Motor neuron (in vitro differentiated cells): ENCODE measurements at regions not wholly inside any gene's neighbourhood (a gene's known extent, or its start where the extent isn't known, plus 50 kb on each side); places are given as distances from the start of the nearest gene placed in this dataset.
A peak's percentile ranks its signal among the peaks of the same experiment; 100 is the strongest.
"Not testable (repeated sequence)": the region's sequence is repeated elsewhere in the genome, so short reads cannot be mapped to it uniquely, and the experiment has no call there.

Experiments
- ATAC-seq, 8 experiments: fragments of 200-7000 bp; cut with Tn5 transposase; replicated peaks in 6 of 8; 2 replicates each; pipeline ENCODE4 v1.8.0; 2021; ENCODE audit warnings: mild to moderate bottlenecking in 8 of 8, moderate library complexity in 8 of 8
- H3K27ac ChIP-seq, 2 donors: fragments of 250-450 bp; sonication (Bioruptor Pico); 2 replicates each; pipeline ENCODE4 v1.9.0; 2021; ENCODE audit warnings: antibody characterized with exemption in 2 of 2, mild to moderate bottlenecking in 2 of 2, moderate library complexity in 1 of 2
- H3K4me1 ChIP-seq, 2 donors: fragments of 250-450 bp; sonication (Bioruptor Pico); replicated peaks in 1 of 2; 2 replicates each; pipeline ENCODE4 v1.6.1; 2021; ENCODE audit warnings: antibody characterized with exemption in 2 of 2, mild to moderate bottlenecking in 2 of 2, moderate library complexity in 1 of 2
- H3K4me3 ChIP-seq, 5 donors: fragments of 250-450 bp; sonication (Bioruptor Pico); 2 replicates each; pipeline ENCODE4 v1.9.0; 2021; ENCODE audit warnings: antibody characterized with exemption in 5 of 5, mild to moderate bottlenecking in 5 of 5, moderate library complexity in 4 of 5
- WGBS, 10 experiments: fragments of 450-650 bp; shearing (Covaris generic); methylation state at CpG; one replicate each; pipeline ENCODE4 v1.0.0; 2022; 5-methylcytosine and 5-hydroxymethylcytosine counted together
- in situ Hi-C, 9 experiments: fragments of 400-800 bp; cut with MboI; loops; one replicate each; pipeline ENCODE4 v1.15.0; 2021; ENCODE audit warnings: low sequenced_read_pairs in 9 of 9, low pct_unique_long_range_greater_than_20kb in 2 of 9; ENCODE audit not compliant: unreplicated experiment in 9 of 9

- WGBS, 10 experiments, result 0 to 100% (median 31%) methylated on average over 1 to 4 of the region's 4 CpGs; no CpG with 5 or more reads in 3 of the 10 experiments
- ATAC-seq, result no peak
- Histone ChIP-seq H3K27ac (no peak overlapping the region), H3K4me3 (no peak overlapping the region), H3K4me1 (peaks cover 18 to 45% of the 10 kb centered on the region in 2 donors)
- in situ Hi-C loops, result loop anchor here in 6 of 9 experiments (10.0 to 25.0 kb wide), 6 partner anchors 225 to 512 kb away; partner anchors contain the start of gene ATP13A4 (in 1 of the 6)
Measured at GRCh38 chr3:193049935-193050334, 132.3 kb upstream of the MB21D2 start.

DNA sequence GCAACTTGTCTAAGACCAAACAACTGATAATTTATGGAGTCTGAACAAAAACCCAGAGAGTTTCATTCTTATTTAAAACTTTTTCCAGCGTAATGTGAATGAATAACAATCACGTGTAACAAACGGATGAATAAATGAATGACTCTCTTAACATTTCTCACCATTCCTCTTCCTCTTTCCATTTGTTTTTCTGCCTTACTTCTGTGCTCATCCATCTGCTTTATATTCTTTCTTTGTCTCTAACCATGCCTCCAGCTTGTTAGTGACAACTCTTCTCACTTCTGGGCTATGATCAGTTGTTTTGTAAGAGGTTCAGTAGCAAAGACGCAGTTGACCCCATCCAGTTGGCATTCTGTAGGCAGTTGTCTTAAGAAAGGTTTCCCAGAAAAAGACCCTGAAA lies 133.7 kb upstream of the MB21D2 start:
- 0 to 66% (median 27%) methylated on average over 1 to 4 of the region's 4 CpGs for WGBS, 10 experiments
- in situ Hi-C loops, result loop anchor here in 1 of 9 experiments (25.0 kb wide), 1 partner anchor 464 kb away; no protein-coding TSS in a partner anchor

GRCh38 chr3:193052354-193053045 lies 134.8 kb upstream of the MB21D2 start:
- no peak overlapping the region for H3K4me3 ChIP-seq
- peak overlapping the region; percentile 33 to 70 for H3K27ac ChIP-seq
- ATAC-seq, result peak in 5 of 8 experiments; percentile 55 to 86 (median 79)
- WGBS, 10 experiments, result 20 to 72% (median 53%) methylated on average over 1 to 7 of the region's 8 CpGs; no CpG with 5 or more reads in 3 of the 10 experiments
- H3K4me1 ChIP-seq, result peaks cover 23 to 58% of the 10 kb centered on the region in 2 donors
- in situ Hi-C loops, result loop anchor here in 1 of 9 experiments (25.0 kb wide), 1 partner anchor 465 kb away; no protein-coding TSS in a partner anchor

More for the DNA sequence above, 133.7 kb upstream of the MB21D2 start:
- Histone ChIP-seq H3K27ac (peak overlapping the region; percentile 55 to 70), H3K4me3 (no peak overlapping the region), H3K4me1 (peaks cover 24 to 53% of the 10 kb centered on the region in 2 donors)
- ATAC-seq, result peak in 3 of 8 experiments; percentile 26 to 65 (median 26)

DNA sequence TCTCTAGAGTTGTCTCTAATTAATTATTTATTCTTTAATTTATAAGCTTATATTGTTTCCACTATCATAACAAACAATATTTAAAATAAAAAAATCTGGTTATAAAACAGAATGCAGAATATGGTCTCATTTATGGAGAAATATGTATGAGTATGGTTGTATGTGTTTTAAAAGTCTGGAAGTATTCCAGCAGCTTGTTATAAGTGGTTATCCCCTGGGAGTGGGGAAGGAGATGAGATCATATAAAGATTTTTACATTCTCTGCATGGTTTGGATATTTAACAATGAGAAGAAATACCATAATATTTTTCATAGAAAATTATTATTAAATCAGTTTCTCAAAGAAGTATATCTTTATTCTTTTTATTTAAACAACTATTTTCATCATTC lies 135.4 kb upstream of the MB21D2 start:
- in situ Hi-C loops, result loop anchor here in 1 of 9 experiments (25.0 kb wide), 1 partner anchor 466 kb away; no protein-coding TSS in a partner anchor
- H3K4me1 ChIP-seq, result peaks cover 21 to 58% of the 10 kb centered on the region in 2 donors
- no peak for ATAC-seq
- H3K27ac ChIP-seq, result no peak overlapping the region
- H3K4me3 ChIP-seq, result no peak overlapping the region

GRCh38 chr3:193055352-193055751 lies 137.7 kb upstream of the MB21D2 start:
- Histone ChIP-seq H3K4me3 (no peak overlapping the region), H3K27ac (no peak overlapping the region), H3K4me1 (peaks cover 21 to 58% of the 10 kb centered on the region in 2 donors)
- in situ Hi-C loops, result loop anchor here in 1 of 9 experiments (25.0 kb wide), 1 partner anchor 468 kb away; no protein-coding TSS in a partner anchor
- 43 to 83% (median 71%) methylated on average over 2 to 10 of the region's 10 CpGs; no CpG with 5 or more reads in 3 of the 10 experiments for WGBS, 10 experiments
- ATAC-seq, result no peak

GRCh38 chr3:193057616-193058015 lies 140.0 kb upstream of the MB21D2 start:
- WGBS, 10 experiments, result 0 to 93% (median 66%) methylated on average over 1 to 2 of the region's 2 CpGs; no CpG with 5 or more reads in 2 of the 10 experiments
- ATAC-seq, result no peak
- Histone ChIP-seq H3K27ac (no peak overlapping the region), H3K4me3 (no peak overlapping the region), H3K4me1 (peaks cover 8 to 40% of the 10 kb centered on the region in 2 donors)
- in situ Hi-C loops, result loop anchor here in 1 of 9 experiments (25.0 kb wide), 1 partner anchor 470 kb away; no protein-coding TSS in a partner anchor

- in situ Hi-C loops, result loop anchor here in 1 of 9 experiments (25.0 kb wide), 1 partner anchor 474 kb away; no protein-coding TSS in a partner anchor
Measured at GRCh38 chr3:193060748-193061546, 143.3 kb upstream of the MB21D2 start.

DNA sequence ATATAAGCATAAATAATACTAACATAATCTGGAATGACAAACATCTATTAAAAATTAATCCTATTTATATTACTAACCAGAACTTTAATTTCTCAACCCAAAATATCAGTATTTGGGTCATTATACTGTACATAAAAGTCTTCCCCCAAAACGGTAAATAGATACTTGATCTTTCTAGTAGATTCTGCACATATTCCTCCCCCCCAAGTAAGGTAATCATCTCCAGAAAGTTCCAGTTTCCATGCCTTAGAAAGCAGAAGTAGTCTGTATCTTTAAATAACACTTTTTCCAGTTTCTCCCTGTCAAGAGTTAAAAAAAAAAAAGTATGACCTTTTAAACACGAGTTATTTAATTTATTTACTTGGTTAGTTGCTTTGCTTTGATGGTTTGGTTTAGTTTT lies 150.7 kb upstream of the MB21D2 start:
- H3K27ac ChIP-seq, result no peak overlapping the region
- WGBS, 10 experiments, result 0 to 100% (median 46%) methylated on average over 1 to 2 of the region's 2 CpGs; no CpG with 5 or more reads in 2 of the 10 experiments
- H3K4me3 ChIP-seq, result no peak overlapping the region
- no peak for ATAC-seq
- peaks cover 0 to 2% of the 10 kb centered on the region in 2 donors for H3K4me1 ChIP-seq
- in situ Hi-C loops, result loop anchor here in 1 of 9 experiments (25.0 kb wide), 1 partner anchor 481 kb away; no protein-coding TSS in a partner anchor

More at GRCh38 chr3:193060748-193061546, 143.3 kb upstream of the MB21D2 start:
- no peak for ATAC-seq
- 18 to 100% (median 82%) methylated on average over 2 to 9 of the region's 9 CpGs; no CpG with 5 or more reads in 2 of the 10 experiments for WGBS, 10 experiments
- peaks cover 2 to 12% of the 10 kb centered on the region in 2 donors for H3K4me1 ChIP-seq
- H3K4me3 ChIP-seq, result no peak overlapping the region
- H3K27ac ChIP-seq, result no peak overlapping the region

GRCh38 chr3:193069732-193070131 lies 152.1 kb upstream of the MB21D2 start:
- not testable (repeated sequence) for H3K4me3 ChIP-seq, H3K4me1 ChIP-seq, ATAC-seq, H3K27ac ChIP-seq
- WGBS, 10 experiments, result 0 to 88% (median 77%) methylated on average over 1 to 3 of the region's 3 CpGs; no CpG with 5 or more reads in 4 of the 10 experiments
- in situ Hi-C loops, result loop anchor here in 1 of 9 experiments (25.0 kb wide), 1 partner anchor 482 kb away; no protein-coding TSS in a partner anchor

GRCh38 chr3:193078996-193079753 lies 161.5 kb upstream of the MB21D2 start:
- Histone ChIP-seq H3K4me1 (peaks cover 11 to 19% of the 10 kb centered on the region in 2 donors), H3K4me3 (no peak overlapping the region), H3K27ac (peak overlapping the region in 1 of 2 donors; percentile 26)
- in situ Hi-C loops, result no loop called here
- WGBS, 10 experiments, result 0 to 79% (median 20%) methylated on average over 1 to 4 of the region's 4 CpGs; no CpG with 5 or more reads in 1 of the 10 experiments
- ATAC-seq, result peak in 5 of 8 experiments; percentile 40 to 80 (median 66)

- H3K27ac ChIP-seq, result no peak overlapping the region
- no peak overlapping the region for H3K4me3 ChIP-seq
- no peak for ATAC-seq
- H3K4me1 ChIP-seq, result peaks cover 11 to 20% of the 10 kb centered on the region in 2 donors
- in situ Hi-C loops, result no loop called here
- WGBS, 10 experiments, result 0 to 97% (median 80%) methylated on average over 1 to 3 of the region's 3 CpGs; no CpG with 5 or more reads in 3 of the 10 experiments
Measured at GRCh38 chr3:193080821-193081365, 160.1 kb upstream of the PLAAT1 start.

DNA sequence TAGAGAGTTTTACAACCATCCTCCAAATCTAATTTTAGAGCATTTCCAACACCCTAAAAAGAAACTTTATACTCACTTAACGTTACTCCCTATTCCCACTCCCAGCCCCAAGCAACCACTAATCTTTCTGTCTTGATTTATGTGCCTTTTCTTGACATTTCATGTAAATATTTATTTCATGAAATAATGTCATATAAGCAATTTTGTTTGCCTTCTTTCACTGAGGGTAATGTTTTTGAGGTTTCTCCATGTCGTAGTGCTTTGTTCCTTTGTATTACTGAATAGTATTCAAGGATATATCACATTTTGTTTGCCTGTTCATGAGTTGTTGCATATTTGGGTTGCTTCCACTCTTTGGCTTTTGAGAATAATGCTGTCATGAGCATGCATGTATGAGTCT lies 155.4 kb upstream of the PLAAT1 start:
- no peak for ATAC-seq
- Histone ChIP-seq H3K27ac (no peak overlapping the region), H3K4me1 (peaks cover 6 to 18% of the 10 kb centered on the region in 2 donors), H3K4me3 (no peak overlapping the region)
- in situ Hi-C loops, result no loop called here
- 0 to 100% (median 85%) methylated on average over 1 to 2 of the region's 2 CpGs; no CpG with 5 or more reads in 1 of the 10 experiments for WGBS, 10 experiments
